ENCODE measurements at regions not wholly inside any gene's neighbourhood (a gene's known extent, or its start where the extent isn't known, plus 50 kb on each side); places are given as distances from the start of the nearest gene placed in this dataset.
"Not testable (repeated sequence)": the region's sequence is repeated elsewhere in the genome, so short reads cannot be mapped to it uniquely, and the experiment has no call there.

GRCh38 chr5:32916648-32917047 lies 205.5 kb downstream of the NPR3 start:
- DNase-seq (ENCODE audit: extremely low read depth, low read depth, low spot score) = no peak

GRCh38 chr5:32928761-32929160 lies 217.6 kb downstream of the NPR3 start:
- no peak for DNase-seq (ENCODE audit: extremely low read depth, low read depth, low spot score)

- DNase-seq (ENCODE audit: extremely low read depth, low read depth, low spot score) = not testable (repeated sequence)
Observed at GRCh38 chr5:32931438-32931837, 220.3 kb downstream of the NPR3 start.

GRCh38 chr5:32932241-32932935 lies 221.3 kb downstream of the NPR3 start:
- no peak for DNase-seq (ENCODE audit: extremely low read depth, low read depth, low spot score)

GRCh38 chr5:32933692-32934091 lies 222.6 kb downstream of the NPR3 start:
- DNase-seq (ENCODE audit: extremely low read depth, low read depth, low spot score) = no peak

GRCh38 chr5:32934529-32934928 lies 223.4 kb downstream of the NPR3 start:
- DNase-seq (ENCODE audit: extremely low read depth, low read depth, low spot score) = no peak

GRCh38 chr5:32935283-32935682 lies 224.2 kb downstream of the NPR3 start:
- DNase-seq (ENCODE audit: extremely low read depth, low read depth, low spot score) = no peak

GRCh38 chr5:32936329-32936728 lies 225.2 kb downstream of the NPR3 start:
- no peak for DNase-seq (ENCODE audit: extremely low read depth, low read depth, low spot score)

- DNase-seq (ENCODE audit: extremely low read depth, low read depth, low spot score) = peak; percentile 31
Observed at GRCh38 chr5:32942225-32942989, 231.3 kb downstream of the NPR3 start.

- DNase-seq (ENCODE audit: extremely low read depth, low read depth, low spot score) = no peak
Observed at GRCh38 chr5:32949286-32949970, 238.3 kb downstream of the NPR3 start.

GRCh38 chr5:32951003-32951402 lies 239.9 kb downstream of the NPR3 start:
- no peak for DNase-seq (ENCODE audit: extremely low read depth, low read depth, low spot score)

GRCh38 chr5:32951878-32952277 lies 240.8 kb downstream of the NPR3 start:
- DNase-seq (ENCODE audit: extremely low read depth, low read depth, low spot score) = no peak

GRCh38 chr5:32952421-32952820 lies 241.3 kb downstream of the NPR3 start:
- DNase-seq (ENCODE audit: extremely low read depth, low read depth, low spot score) = not testable (repeated sequence)

GRCh38 chr5:32953694-32954093 lies 242.6 kb downstream of the NPR3 start:
- no peak for DNase-seq (ENCODE audit: extremely low read depth, low read depth, low spot score)

GRCh38 chr5:32955814-32956213 lies 244.7 kb downstream of the NPR3 start:
- no peak for DNase-seq (ENCODE audit: extremely low read depth, low read depth, low spot score)

- no peak for DNase-seq (ENCODE audit: extremely low read depth, low read depth, low spot score)
Observed at GRCh38 chr5:32960340-32961058, 249.4 kb downstream of the NPR3 start.

GRCh38 chr5:32961059-32961415 lies 249.9 kb downstream of the NPR3 start:
- no peak for DNase-seq (ENCODE audit: extremely low read depth, low read depth, low spot score)

- DNase-seq (ENCODE audit: extremely low read depth, low read depth, low spot score) = no peak
Observed at GRCh38 chr5:32964261-32964660, 253.1 kb downstream of the NPR3 start.

GRCh38 chr5:32973646-32974045 lies 262.5 kb downstream of the NPR3 start:
- DNase-seq (ENCODE audit: extremely low read depth, low read depth, low spot score) = no peak

GRCh38 chr5:32975656-32976375 lies 264.7 kb downstream of the NPR3 start:
- DNase-seq (ENCODE audit: extremely low read depth, low read depth, low spot score) = no peak

GRCh38 chr5:32981061-32981460 lies 269.9 kb downstream of the NPR3 start:
- DNase-seq (ENCODE audit: extremely low read depth, low read depth, low spot score) = no peak

All from glomerular endothelial cell (primary cell).